CD4-positive, alpha-beta T cell (primary cell): ENCODE measurements at regions not wholly inside any gene's neighbourhood (a gene's known extent, or its start where the extent isn't known, plus 50 kb on each side); places are given as distances from the start of the nearest gene placed in this dataset.

Source experiments
- ATAC-seq: fragments of 200-7000 bp; cut with Tn5 transposase; one replicate; pipeline ENCODE4 v1.10.0; 2022; ENCODE audit warnings: mild to moderate bottlenecking; ENCODE audit not compliant: poor library complexity
- CTCF ChIA-PET: fragments of 350-600 bp; sonication (Branson Sonifier 250); formaldehyde crosslinking; loops from one replicate; lab custom pipeline; 2021; ENCODE audit warnings: antibody characterized with exemption, inconsistent platforms; lab: Charles Lee
- POLR2A ChIA-PET: fragments of 350-600 bp; sonication (Branson Sonifier 250); formaldehyde crosslinking; loops from one replicate; lab custom pipeline; 2021; ENCODE audit warnings: antibody characterized with exemption, inconsistent platforms; lab: Charles Lee
- DNase-seq, 14 experiments: peaks; one replicate each; pipeline ENCODE4 v3.0.0-alpha.2; 2013 to 2020; ENCODE audit warnings: mixed read lengths in 2 of 14
- H3K27ac ChIP-seq, 2 donors: one replicate each; pipeline versions ENCODE4 v1.5.1 to v1.7.0; 2013; ENCODE audit warnings: low read length in 2 of 2, low read depth in 1 of 2, mild to moderate bottlenecking in 1 of 2
- H3K27me3 ChIP-seq, 2 experiments: 1 replicate in 1 of 2; 2 replicates in 1 of 2; pipeline versions ENCODE4 v1.6.1 to v1.7.0; 2013; ENCODE audit warnings: low read length in 2 of 2, control low read depth in 1 of 2, mild to moderate bottlenecking in 1 of 2, moderate library complexity in 1 of 2; ENCODE audit not compliant: insufficient read depth in 2 of 2, control insufficient read depth in 1 of 2
- H3K36me3 ChIP-seq: one replicate; pipeline ENCODE4 v1.6.1; 2013; ENCODE audit warnings: low read length, control low read depth; ENCODE audit not compliant: insufficient read depth
- H3K4me1 ChIP-seq: one replicate; pipeline ENCODE4 v1.6.1; 2013; ENCODE audit warnings: low read length, control low read depth; ENCODE audit not compliant: insufficient read depth
- H3K4me3 ChIP-seq: one replicate; pipeline ENCODE4 v1.5.1; 2013; ENCODE audit warnings: mild to moderate bottlenecking, low read length, moderate library complexity
- H3K9me3 ChIP-seq, 2 experiments: 1 replicate in 1 of 2; 2 replicates in 1 of 2; pipeline versions ENCODE4 v1.6.1 to v1.7.0; 2013; ENCODE audit warnings: low read length in 2 of 2, mild to moderate bottlenecking in 2 of 2, control low read depth in 1 of 2, moderate library complexity in 1 of 2; ENCODE audit not compliant: control insufficient read depth in 1 of 2, insufficient read depth in 1 of 2
- H3K27ac Mint-ChIP-seq: one replicate; pipeline ENCODE4 v1.8.0; 2020; ENCODE audit warnings: mixed read lengths
- H3K27me3 Mint-ChIP-seq: one replicate; pipeline ENCODE4 v1.8.0; 2021; ENCODE audit warnings: mixed read lengths
- H3K36me3 Mint-ChIP-seq: one replicate; pipeline ENCODE4 v1.8.0; 2021; ENCODE audit warnings: low read depth, mixed read lengths
- H3K4me1 Mint-ChIP-seq: one replicate; pipeline ENCODE4 v1.8.0; 2021; ENCODE audit warnings: low read depth, mixed read lengths
- H3K4me3 Mint-ChIP-seq: one replicate; pipeline ENCODE4 v1.8.0; 2020; ENCODE audit warnings: mild to moderate bottlenecking, mixed read lengths
- H3K9me3 Mint-ChIP-seq: one replicate; pipeline ENCODE4 v1.8.0; 2020; ENCODE audit warnings: mixed read lengths
- CTCF ChIP-seq: fragments of 200-600 bp; IDR thresholded peaks from one replicate; pipeline ENCODE4 v1.8.0; 2022; ENCODE audit warnings: antibody characterized with exemption, mild to moderate bottlenecking
- intact Hi-C, 2 experiments: fragments of 100-400 bp; cut with DNase I in 1 of 2; cut with micrococcal nuclease in 1 of 2; formaldehyde crosslinking; loops; one replicate each; pipeline versions ENCODE4 v1.15.1 to v1.9.0; 2023 to 2025; cut with DNase I, micrococcal nuclease

- H3K36me3 Mint-ChIP-seq, result no peaks in the 10 kb centered on the region
- no peak overlapping the region for H3K27ac ChIP-seq
- H3K4me3 Mint-ChIP-seq, result no peak overlapping the region
- H3K27ac Mint-ChIP-seq, result no peak overlapping the region
- ChIA-PET CTCF (no interaction called here), POLR2A (no interaction called here)
- no peaks in the 10 kb centered on the region for H3K36me3 ChIP-seq
- H3K9me3 ChIP-seq, result no peaks in the 10 kb centered on the region
- H3K4me1 ChIP-seq, result no peaks in the 10 kb centered on the region
- DNase-seq (no peak), ATAC-seq (no peak)
- intact Hi-C loops, result no loop called here
- TF ChIP-seq CTCF, result no peak
- no peaks in the 10 kb centered on the region for H3K4me1 Mint-ChIP-seq
- no peaks in the 10 kb centered on the region for H3K9me3 Mint-ChIP-seq
- no peak overlapping the region for H3K4me3 ChIP-seq
- H3K27me3 Mint-ChIP-seq, result no peaks in the 10 kb centered on the region
- H3K27me3 ChIP-seq, result no peaks in the 10 kb centered on the region
These were observed 1113.0 kb downstream of the CBLN2 start for GRCh38 chr18:71431171-71431570.

GRCh38 chr18:71426441-71426840 is 1117.7 kb downstream of the CBLN2 start:
- no peak overlapping the region for H3K27ac Mint-ChIP-seq

GRCh38 chr18:71405169-71405809 is 1116.4 kb downstream of the SOCS6 start:
- H3K27ac Mint-ChIP-seq, result no peak overlapping the region
- intact Hi-C loops, result no loop called here
- DNase-seq, result no peak
- no peak overlapping the region for H3K4me3 Mint-ChIP-seq
- no peak for ATAC-seq
- POLR2A ChIA-PET, result no interaction called here
- no peak overlapping the region for H3K4me3 ChIP-seq
- no peaks in the 10 kb centered on the region for H3K36me3 ChIP-seq
- no peaks in the 10 kb centered on the region for H3K36me3 Mint-ChIP-seq
- TF ChIP-seq CTCF, result no peak
- peaks cover 0 to 4% of the 10 kb centered on the region in 2 experiments for H3K9me3 ChIP-seq
- H3K4me1 ChIP-seq, result no peaks in the 10 kb centered on the region
- no peaks in the 10 kb centered on the region for H3K4me1 Mint-ChIP-seq
- no peaks in the 10 kb centered on the region for H3K27me3 Mint-ChIP-seq
- no peak overlapping the region for H3K27ac ChIP-seq
- H3K9me3 Mint-ChIP-seq, result no peaks in the 10 kb centered on the region
- CTCF ChIA-PET, result no interaction called here
- H3K27me3 ChIP-seq, result no peaks in the 10 kb centered on the region

More at GRCh38 chr18:71426441-71426840, 1117.7 kb downstream of the CBLN2 start:
- ATAC-seq, result no peak
- no peak for TF ChIP-seq CTCF
- Mint-ChIP-seq H3K4me1 (no peaks in the 10 kb centered on the region), H3K27me3 (no peaks in the 10 kb centered on the region), H3K9me3 (peaks cover 4% of the 10 kb centered on the region), H3K4me3 (no peak overlapping the region), H3K36me3 (no peaks in the 10 kb centered on the region)
- POLR2A ChIA-PET, result no interaction called here
- Histone ChIP-seq H3K4me1 (no peaks in the 10 kb centered on the region), H3K27me3 (no peaks in the 10 kb centered on the region), H3K9me3 (no peaks in the 10 kb centered on the region), H3K4me3 (no peak overlapping the region), H3K27ac (no peak overlapping the region), H3K36me3 (no peaks in the 10 kb centered on the region)
- no peak for DNase-seq
- intact Hi-C loops, result no loop called here
- CTCF ChIA-PET, result no interaction called here
